ENCODE measurements at regions not wholly inside any gene's neighbourhood (a gene's known extent, or its start where the extent isn't known, plus 50 kb on each side); places are given as distances from the start of the nearest gene placed in this dataset.

DNA sequence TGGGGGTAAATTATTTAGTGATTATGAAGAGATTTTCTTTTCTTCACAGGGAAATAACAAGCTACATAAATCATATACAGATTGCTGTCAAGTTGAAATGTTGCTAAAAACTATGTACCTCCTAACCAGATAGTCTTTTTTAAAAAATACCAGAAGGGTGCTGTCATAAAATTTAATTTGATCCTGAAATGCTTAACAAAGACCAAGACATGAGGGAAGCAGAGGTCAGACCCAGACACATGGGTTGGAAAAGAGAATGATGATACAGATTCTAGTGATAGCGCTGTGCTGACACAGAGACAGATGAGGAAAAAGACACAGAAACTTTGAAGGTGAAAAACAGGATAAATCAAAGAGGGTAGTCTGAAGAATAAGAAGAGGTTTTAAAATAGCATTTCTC lies 573.1 kb downstream of the HACE1 start (continued):
- TF ChIP-seq, protein P1, sequence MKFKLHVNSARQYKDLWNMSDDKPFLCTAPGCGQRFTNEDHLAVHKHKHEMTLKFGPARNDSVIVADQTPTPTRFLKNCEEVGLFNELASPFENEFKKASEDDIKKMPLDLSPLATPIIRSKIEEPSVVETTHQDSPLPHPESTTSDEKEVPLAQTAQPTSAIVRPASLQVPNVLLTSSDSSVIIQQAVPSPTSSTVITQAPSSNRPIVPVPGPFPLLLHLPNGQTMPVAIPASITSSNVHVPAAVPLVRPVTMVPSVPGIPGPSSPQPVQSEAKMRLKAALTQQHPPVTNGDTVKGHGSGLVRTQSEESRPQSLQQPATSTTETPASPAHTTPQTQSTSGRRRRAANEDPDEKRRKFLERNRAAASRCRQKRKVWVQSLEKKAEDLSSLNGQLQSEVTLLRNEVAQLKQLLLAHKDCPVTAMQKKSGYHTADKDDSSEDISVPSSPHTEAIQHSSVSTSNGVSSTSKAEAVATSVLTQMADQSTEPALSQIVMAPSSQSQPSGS (IDR thresholded peaks at IDR 0.05; ENCODE audit: low read length): no peak
- TF ChIP-seq POU5F1 (IDR thresholded peaks at IDR 0.05; ENCODE audit: low read depth, low read length) (no peak), ZNF274 (IDR thresholded peaks at IDR 0.05; ENCODE audit: borderline replicate concordance, extremely low read depth, low read length) (no peak), HDAC2 (IDR thresholded peaks at IDR 0.05; ENCODE audit: borderline replicate concordance in 1 of 2, low read depth in 2 of 2, low read length in 2 of 2) (no peak), FOSL1 (IDR thresholded peaks at IDR 0.05; ENCODE audit: insufficient read depth, low read depth, low read length) (no peak), CREB1 (IDR thresholded peaks at IDR 0.05) (no peak)

All from H1 (cell line).